ENCODE measurements at regions not wholly inside any gene's neighbourhood (a gene's known extent, or its start where the extent isn't known, plus 50 kb on each side); places are given as distances from the start of the nearest gene placed in this dataset.

GRCh38 chr10:71010730-71011129 is 122.4 kb upstream of the PCBD1 start:
- TF ChIP-seq CTCF (optimal IDR thresholded peaks at IDR 0.05 in 1 of 3, IDR thresholded peaks at IDR 0.05 in 1 of 3, conservative IDR thresholded peaks at IDR 0.05 in 1 of 3; ENCODE audit: extremely low read depth in 1 of 3, insufficient read depth in 2 of 3, low read length in 3 of 3) (no peak), EZH2 (IDR thresholded peaks at IDR 0.05; ENCODE audit: low read length) (no peak)

Measured in keratinocyte (primary cell).